ENCODE measurements at regions not wholly inside any gene's neighbourhood (a gene's known extent, or its start where the extent isn't known, plus 50 kb on each side); places are given as distances from the start of the nearest gene placed in this dataset.

DNA sequence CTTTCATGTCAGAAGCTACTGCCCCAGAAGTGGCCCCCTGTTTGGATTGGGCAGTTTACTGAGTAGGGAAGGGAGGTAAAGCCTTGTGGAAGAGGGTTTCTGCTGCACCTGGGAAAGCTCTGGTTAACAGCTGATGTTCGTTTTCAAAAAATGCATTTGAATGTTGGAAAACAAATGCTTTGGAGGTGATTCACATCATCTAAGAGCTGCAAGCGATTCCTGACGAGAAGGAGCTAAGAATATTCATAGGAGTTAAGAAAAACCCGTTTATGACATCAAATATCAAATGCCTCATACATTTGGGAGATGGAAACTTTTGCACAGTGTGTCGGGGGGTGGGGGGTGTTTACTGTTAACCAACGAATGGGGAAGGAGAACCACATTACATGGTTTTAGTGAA, 183.8 kb upstream of the NR2F2 start:
- Histone ChIP-seq H3K27me3 (replicated peaks in 1 of 4; ENCODE audit: control insufficient read depth in 3 of 4, extremely low read depth in 1 of 4, insufficient read depth in 3 of 4, low read length in 3 of 4) (no peaks in the 10 kb centered on the region), H4K5ac (ENCODE audit: insufficient read length, low read depth, low read length) (no peak overlapping the region), H3K56ac (replicated peaks; ENCODE audit: insufficient read length, low read depth, low read length) (no peak overlapping the region), H2BK5ac (ENCODE audit: low read depth, low read length) (no peak overlapping the region), H3K27ac (ENCODE audit: low read depth, low read length) (no peak overlapping the region), H3K9me3 (ENCODE audit: insufficient read depth in 2 of 2, low read depth in 1 of 2, low read length in 1 of 2) (no peaks in the 10 kb centered on the region), H3K79me1 (ENCODE audit: low read depth, low read length) (no peaks in the 10 kb centered on the region), H2BK20ac (ENCODE audit: low read length) (no peak overlapping the region), H3K23ac (ENCODE audit: insufficient read length) (no peak overlapping the region), H3K4me1 (replicated peaks in 1 of 4; ENCODE audit: control insufficient read depth in 3 of 4, insufficient read depth in 4 of 4, low read length in 3 of 4) (no peaks in the 10 kb centered on the region), H3K4me3 (ENCODE audit: extremely low read depth in 1 of 4, insufficient read depth in 2 of 4, low read depth in 3 of 4, low read length in 4 of 4) (no peak overlapping the region), H2BK120ac (replicated peaks; ENCODE audit: low read depth, low read length) (no peak overlapping the region), H2BK12ac (ENCODE audit: low read depth, low read length) (no peak overlapping the region), H4K8ac (ENCODE audit: extremely low read depth, insufficient read depth, low read length) (no peak overlapping the region), H2BK15ac (ENCODE audit: low read length) (no peak overlapping the region), H3K14ac (ENCODE audit: insufficient read length) (no peak overlapping the region), H4K20me1 (replicated peaks in 1 of 2; ENCODE audit: control insufficient read depth in 1 of 2, insufficient read depth in 2 of 2, low read length in 2 of 2) (no peaks in the 10 kb centered on the region), H2AK5ac (ENCODE audit: low read depth, low read length) (no peak overlapping the region), H4K91ac (replicated peaks; ENCODE audit: insufficient read length, low read length) (no peak overlapping the region), H3K4ac (replicated peaks; ENCODE audit: insufficient read length, low read depth, low read length) (no peak overlapping the region), H3K4me2 (ENCODE audit: insufficient read depth in 1 of 2, low read depth in 2 of 2, low read length in 2 of 2) (no peak overlapping the region), H3K23me2 (ENCODE audit: low read depth, low read length) (no peaks in the 10 kb centered on the region), H2AFZ (ENCODE audit: low read length) (no peak overlapping the region), H3K36me3 (ENCODE audit: control insufficient read depth in 2 of 4, insufficient read depth in 4 of 4, low read length in 3 of 4) (no peaks in the 10 kb centered on the region), H3K79me2 (ENCODE audit: control insufficient read depth in 1 of 2, insufficient read depth in 2 of 2, low read length in 2 of 2) (no peaks in the 10 kb centered on the region), H3K9ac (replicated peaks in 1 of 4; ENCODE audit: extremely low read depth in 1 of 4, low read depth in 3 of 4, low read length in 3 of 4) (no peak overlapping the region), H3K18ac (ENCODE audit: extremely low read depth, low read length) (no peak overlapping the region)
- ChIA-PET CTCF (ENCODE audit: partially characterized antibody) (interaction anchor here (0.6 to 0.8 kb wide), 2 partner anchors 18 to 1068 kb away, joined by 3 read pairs; no protein-coding TSS in a partner anchor), POLR2A (ENCODE audit: partially characterized antibody) (no interaction called here)
- DNase-seq (ENCODE audit: low read depth in 1 of 2, low spot score in 2 of 2) = no peak
- FAIRE-seq = no peak
- 75% methylated on average over 6 of the region's 6 CpGs; no CpG with 5 or more reads in 1 of the 2 experiments for WGBS, 2 experiments (ENCODE audit: extremely low coverage in 1 of 2, insufficient coverage in 1 of 2, insufficient read length in 1 of 2, insufficient replicate concordance in 2 of 2, low coverage in 1 of 2, low lambda C conversion rate in 2 of 2, missing lambda C conversion rate in 1 of 2)
- TF ChIP-seq, protein P1, sequence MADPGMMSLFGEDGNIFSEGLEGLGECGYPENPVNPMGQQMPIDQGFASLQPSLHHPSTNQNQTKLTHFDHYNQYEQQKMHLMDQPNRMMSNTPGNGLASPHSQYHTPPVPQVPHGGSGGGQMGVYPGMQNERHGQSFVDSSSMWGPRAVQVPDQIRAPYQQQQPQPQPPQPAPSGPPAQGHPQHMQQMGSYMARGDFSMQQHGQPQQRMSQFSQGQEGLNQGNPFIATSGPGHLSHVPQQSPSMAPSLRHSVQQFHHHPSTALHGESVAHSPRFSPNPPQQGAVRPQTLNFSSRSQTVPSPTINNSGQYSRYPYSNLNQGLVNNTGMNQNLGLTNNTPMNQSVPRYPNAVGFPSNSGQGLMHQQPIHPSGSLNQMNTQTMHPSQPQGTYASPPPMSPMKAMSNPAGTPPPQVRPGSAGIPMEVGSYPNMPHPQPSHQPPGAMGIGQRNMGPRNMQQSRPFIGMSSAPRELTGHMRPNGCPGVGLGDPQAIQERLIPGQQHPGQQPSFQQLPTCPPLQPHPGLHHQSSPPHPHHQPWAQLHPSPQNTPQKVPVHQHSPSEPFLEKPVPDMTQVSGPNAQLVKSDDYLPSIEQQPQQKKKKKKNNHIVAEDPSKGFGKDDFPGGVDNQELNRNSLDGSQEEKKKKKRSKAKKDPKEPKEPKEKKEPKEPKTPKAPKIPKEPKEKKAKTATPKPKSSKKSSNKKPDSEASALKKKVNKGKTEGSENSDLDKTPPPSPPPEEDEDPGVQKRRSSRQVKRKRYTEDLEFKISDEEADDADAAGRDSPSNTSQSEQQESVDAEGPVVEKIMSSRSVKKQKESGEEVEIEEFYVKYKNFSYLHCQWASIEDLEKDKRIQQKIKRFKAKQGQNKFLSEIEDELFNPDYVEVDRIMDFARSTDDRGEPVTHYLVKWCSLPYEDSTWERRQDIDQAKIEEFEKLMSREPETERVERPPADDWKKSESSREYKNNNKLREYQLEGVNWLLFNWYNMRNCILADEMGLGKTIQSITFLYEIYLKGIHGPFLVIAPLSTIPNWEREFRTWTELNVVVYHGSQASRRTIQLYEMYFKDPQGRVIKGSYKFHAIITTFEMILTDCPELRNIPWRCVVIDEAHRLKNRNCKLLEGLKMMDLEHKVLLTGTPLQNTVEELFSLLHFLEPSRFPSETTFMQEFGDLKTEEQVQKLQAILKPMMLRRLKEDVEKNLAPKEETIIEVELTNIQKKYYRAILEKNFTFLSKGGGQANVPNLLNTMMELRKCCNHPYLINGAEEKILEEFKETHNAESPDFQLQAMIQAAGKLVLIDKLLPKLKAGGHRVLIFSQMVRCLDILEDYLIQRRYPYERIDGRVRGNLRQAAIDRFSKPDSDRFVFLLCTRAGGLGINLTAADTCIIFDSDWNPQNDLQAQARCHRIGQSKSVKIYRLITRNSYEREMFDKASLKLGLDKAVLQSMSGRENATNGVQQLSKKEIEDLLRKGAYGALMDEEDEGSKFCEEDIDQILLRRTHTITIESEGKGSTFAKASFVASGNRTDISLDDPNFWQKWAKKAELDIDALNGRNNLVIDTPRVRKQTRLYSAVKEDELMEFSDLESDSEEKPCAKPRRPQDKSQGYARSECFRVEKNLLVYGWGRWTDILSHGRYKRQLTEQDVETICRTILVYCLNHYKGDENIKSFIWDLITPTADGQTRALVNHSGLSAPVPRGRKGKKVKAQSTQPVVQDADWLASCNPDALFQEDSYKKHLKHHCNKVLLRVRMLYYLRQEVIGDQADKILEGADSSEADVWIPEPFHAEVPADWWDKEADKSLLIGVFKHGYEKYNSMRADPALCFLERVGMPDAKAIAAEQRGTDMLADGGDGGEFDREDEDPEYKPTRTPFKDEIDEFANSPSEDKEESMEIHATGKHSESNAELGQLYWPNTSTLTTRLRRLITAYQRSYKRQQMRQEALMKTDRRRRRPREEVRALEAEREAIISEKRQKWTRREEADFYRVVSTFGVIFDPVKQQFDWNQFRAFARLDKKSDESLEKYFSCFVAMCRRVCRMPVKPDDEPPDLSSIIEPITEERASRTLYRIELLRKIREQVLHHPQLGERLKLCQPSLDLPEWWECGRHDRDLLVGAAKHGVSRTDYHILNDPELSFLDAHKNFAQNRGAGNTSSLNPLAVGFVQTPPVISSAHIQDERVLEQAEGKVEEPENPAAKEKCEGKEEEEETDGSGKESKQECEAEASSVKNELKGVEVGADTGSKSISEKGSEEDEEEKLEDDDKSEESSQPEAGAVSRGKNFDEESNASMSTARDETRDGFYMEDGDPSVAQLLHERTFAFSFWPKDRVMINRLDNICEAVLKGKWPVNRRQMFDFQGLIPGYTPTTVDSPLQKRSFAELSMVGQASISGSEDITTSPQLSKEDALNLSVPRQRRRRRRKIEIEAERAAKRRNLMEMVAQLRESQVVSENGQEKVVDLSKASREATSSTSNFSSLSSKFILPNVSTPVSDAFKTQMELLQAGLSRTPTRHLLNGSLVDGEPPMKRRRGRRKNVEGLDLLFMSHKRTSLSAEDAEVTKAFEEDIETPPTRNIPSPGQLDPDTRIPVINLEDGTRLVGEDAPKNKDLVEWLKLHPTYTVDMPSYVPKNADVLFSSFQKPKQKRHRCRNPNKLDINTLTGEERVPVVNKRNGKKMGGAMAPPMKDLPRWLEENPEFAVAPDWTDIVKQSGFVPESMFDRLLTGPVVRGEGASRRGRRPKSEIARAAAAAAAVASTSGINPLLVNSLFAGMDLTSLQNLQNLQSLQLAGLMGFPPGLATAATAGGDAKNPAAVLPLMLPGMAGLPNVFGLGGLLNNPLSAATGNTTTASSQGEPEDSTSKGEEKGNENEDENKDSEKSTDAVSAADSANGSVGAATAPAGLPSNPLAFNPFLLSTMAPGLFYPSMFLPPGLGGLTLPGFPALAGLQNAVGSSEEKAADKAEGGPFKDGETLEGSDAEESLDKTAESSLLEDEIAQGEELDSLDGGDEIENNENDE (IDR thresholded peaks at IDR 0.05; ENCODE audit: insufficient replicate concordance, low read length) = no peak

Measured in H1 (cell line).